Suppressor macrophage treated with lipopolysaccharide for 1 hour (primary cell): ENCODE measurements at regions not wholly inside any gene's neighbourhood (a gene's known extent, or its start where the extent isn't known, plus 50 kb on each side); places are given as distances from the start of the nearest gene placed in this dataset.
"Not testable (repeated sequence)": the region's sequence is repeated elsewhere in the genome, so short reads cannot be mapped to it uniquely, and the experiment has no call there.

ENCODE experiments used
- DNase-seq, 3 donors: peaks; one replicate each; pipeline ENCODE4 v3.0.0-alpha.2; 2020 to 2022

DNA sequence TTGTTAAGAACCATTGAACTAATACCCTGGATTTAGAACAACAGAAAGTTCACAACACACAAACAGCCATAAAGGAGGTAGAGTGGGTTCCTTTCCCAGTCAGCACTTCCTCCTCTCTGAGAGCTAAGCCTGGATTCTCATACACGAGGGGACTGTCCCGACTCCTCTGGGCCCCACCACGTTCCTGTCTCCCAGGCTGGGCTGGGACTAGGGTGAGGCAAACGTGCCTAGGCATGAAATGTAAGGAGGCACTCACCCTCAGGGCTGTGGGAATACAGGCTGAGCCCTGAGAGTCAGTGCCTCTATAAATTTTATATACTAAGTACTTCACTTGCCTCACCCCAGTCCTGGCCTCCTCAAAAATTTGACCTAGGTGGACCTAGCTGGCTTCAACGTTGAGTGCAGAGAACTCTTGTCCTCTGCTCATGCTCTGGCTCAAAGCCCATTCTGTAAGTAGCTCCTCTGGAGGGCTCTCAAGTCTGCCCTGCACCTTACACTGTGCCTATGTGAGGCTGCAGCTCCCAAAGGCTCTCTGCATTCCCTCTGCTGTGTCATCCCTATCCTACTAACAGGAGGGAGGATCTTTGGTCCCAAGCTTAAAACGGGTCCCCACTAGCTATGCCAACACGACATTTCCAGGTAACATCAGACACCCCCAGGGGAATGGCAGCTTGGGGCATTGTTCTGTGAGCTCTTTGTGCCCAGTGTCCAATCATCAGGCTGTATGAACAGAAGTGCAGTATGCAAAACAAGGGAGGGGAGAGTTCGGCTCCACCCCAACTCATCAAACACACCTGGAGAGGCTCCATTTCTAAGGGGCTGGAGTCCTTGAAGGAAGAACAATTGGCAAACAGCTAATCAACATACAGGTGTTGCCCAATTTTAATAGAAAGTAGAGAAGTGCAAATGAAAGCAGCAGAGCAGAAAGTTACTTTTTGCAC lies 233.2 kb downstream of the RPLP1 start:
- DNase-seq = peak in 2 of 3 donors; percentile 38 to 51

DNA sequence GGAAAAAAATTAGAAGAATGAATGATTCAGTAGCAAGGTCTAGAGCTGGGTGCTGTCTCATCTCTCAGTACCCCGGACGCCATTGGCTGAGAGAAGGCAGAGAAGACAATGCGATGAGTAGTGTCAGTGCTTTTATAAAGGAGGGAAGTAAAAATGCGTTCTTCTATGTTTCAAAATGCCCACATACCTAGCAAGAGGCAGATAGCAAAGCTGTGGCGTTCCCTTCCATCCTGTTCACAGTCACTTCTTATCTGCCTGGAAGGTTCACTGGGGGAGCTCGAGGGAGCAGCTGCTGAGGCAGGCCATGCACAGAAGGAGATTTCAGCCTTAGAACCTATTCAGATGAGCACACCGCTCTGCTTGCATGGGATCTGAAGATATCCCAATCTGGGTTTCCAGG lies 234.0 kb downstream of the RPLP1 start:
- DNase-seq = no peak

DNA sequence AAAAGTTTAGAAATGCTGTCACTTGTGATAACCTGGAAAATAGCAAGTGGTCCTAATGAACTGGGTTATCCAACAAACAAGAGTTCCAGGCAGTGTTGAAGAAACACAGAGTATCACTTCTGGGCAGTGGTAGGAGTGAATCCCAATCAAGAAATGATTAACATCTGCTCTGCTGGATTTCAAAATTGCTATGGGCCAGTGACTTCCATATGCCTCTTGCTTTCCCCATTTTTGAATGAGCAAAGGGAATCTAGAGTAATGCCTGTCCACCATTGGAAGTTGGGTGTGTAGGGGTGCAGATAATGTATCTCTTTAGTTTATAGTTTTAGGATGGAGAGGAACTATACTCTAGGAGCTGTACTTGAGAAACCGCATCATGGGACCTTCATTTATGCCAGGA lies 236.5 kb downstream of the RPLP1 start:
- DNase-seq = no peak

DNA sequence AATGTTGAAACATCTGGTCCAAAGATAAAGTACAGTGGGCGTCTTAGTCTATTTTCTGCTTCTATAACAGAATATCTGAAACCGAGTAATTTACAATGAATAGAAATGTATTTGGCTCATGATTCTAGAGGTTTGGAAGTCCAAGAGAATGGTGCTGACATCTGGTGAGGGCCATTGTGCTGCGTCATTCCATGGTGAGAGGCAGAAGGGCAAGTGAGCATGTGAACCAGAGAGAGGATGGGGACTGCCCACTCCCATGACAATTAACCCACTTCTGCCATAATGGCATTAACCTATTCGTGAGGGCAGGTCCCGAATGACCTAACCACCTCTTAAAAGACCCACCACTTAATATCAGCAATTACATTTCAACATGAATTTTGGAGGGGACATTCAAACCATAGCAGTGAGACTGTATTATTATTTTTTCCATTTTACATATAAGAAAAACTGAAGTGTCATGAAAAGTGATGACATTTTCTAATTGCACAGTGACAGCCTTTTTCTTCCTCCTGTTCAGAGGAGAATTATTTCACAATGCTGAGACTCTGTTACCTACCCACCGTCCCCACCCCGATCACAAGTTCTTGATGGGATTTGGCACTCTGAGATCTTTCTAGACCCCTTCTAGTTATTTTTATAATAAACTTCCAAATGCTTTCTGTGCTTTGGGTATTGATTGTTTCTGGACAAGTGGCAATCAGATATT lies 238.8 kb downstream of the RPLP1 start:
- peak in 1 of 3 donors; percentile 20 for DNase-seq

DNA sequence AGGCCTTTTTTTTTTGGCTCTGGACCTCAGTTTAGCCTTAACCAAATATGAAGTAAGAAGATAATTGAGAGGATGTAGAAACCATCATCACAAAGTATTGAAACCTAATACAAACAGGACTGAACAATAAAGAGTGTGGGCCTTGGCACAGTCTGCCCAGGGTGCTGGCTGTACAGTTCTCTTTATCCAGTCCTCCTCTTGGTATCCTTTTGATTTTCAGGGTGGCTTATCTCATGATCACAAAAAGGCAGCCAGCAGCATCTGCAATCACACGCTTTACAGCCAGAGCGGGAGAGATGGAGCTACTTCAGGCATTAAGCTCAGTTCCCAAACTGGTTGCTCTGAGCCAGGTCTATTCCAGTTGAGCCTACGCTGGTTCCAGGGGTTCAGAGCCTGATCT lies 239.7 kb downstream of the RPLP1 start:
- no peak for DNase-seq

DNA sequence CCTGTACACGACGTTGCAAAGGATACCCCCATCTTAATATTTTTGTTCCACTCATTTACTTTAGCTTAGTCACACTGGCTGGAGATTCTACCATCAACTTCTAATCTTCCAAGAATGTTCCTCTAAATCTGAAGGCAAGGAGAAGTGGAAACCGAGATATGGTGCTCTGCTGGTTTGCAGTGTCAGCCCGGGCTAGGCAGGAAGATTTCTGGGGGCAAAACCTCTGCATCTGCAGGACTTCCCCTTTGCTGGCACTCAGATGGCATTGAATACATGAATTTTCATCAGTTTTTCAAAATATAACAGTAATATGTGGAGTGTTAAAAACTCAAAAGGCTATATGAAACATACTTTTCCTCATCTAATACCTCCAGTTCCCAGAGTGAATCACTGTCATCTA lies 240.4 kb downstream of the RPLP1 start:
- DNase-seq = peak in 2 of 3 donors; percentile 35 to 45

DNA sequence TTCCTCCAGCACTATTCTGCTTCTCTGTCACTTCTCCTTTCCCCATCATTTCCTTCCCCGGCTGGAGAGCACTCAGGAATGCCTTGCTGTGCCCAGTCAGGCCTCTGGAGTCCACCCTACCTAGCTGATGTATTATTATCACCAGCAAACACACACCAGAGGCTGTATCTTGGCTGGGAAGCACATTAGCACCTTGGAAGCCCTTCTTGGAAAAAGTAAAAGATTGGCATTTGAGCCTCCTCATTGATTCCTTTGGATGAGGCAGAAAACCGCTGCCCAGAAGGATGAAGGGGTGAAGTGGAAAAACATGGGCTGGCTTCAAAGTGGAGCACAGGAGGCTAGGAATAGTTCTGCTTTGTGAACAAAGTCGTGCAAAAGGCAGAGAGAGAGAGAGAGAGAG lies 244.3 kb downstream of the RPLP1 start:
- DNase-seq = no peak

DNA sequence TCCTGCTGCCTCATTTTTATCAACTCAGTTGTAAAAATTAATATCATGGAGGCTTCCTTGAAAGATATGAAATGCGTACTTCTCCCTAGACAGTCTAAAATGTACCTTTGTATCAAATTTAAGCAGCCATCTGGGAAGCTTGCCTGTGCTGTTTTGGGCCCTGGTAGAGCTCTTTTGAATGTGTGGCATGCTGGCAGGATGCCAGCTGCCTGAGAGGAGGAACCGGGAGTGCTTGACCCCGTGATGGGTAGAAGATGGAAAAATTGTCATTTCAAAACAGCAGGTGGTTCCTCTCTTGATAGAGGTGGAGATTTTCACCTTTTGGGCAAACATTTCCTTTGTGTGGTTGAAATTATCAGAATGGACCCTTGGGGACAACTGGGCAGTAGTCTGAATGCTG lies 245.3 kb downstream of the RPLP1 start:
- DNase-seq = peak; percentile 70 to 79 (median 75)

DNA sequence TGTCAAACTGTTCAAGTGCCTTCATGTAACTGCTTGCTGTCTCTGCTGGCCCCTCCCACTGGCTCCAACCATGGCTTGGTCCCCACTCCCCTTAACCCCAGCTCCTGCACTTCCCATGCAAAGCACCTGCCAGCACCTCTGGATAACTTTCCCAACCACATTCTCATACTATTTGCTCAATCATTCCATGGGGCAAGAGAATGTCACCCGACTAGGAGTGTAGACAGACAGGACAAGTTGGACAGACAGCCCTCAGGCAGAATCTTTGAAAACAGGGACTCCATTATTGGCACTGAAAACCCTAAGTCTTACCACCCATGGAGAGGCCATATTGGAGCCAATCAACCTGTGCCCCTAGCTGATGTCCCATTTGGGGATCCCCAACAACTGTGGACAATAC lies 246.5 kb downstream of the RPLP1 start:
- DNase-seq = no peak

DNA sequence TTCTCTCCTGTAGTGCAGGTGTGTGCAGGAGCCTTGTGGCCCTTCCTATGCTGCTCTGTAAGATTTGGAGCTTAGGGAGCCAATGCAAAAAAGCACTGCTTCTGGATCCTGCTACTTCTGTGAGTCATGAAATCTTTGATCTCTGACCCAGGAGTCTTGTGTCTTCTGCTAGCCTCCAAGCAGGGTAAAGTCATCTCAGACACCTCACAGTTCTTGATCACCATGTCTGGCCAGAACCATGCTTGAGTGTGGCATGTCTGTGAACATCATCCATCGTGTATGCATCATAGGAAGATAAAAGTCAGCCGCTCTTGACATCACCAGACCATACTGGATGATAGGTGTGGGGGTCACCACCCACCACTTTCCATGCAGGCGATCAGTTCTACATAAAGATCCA lies 247.8 kb downstream of the RPLP1 start:
- DNase-seq = no peak

DNA sequence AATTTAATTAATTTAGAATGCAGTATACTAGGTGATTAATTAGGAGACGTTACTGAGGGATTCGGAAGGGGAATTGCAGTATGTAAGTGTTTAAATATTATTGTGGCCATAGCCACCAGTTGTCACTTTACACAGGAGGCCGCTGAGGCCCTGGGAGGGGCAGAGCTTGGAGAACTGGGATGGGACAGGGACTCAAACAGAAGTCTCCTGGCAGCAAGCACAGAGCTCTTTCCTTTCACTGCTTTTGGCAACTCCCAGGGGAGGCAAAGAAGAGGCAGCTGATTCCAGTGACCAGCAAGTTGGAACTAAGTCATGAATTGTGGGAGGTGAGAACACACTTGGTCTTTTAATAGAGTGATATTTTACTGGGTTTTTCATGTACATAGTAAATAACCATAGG lies 248.6 kb downstream of the RPLP1 start:
- DNase-seq = no peak

DNA sequence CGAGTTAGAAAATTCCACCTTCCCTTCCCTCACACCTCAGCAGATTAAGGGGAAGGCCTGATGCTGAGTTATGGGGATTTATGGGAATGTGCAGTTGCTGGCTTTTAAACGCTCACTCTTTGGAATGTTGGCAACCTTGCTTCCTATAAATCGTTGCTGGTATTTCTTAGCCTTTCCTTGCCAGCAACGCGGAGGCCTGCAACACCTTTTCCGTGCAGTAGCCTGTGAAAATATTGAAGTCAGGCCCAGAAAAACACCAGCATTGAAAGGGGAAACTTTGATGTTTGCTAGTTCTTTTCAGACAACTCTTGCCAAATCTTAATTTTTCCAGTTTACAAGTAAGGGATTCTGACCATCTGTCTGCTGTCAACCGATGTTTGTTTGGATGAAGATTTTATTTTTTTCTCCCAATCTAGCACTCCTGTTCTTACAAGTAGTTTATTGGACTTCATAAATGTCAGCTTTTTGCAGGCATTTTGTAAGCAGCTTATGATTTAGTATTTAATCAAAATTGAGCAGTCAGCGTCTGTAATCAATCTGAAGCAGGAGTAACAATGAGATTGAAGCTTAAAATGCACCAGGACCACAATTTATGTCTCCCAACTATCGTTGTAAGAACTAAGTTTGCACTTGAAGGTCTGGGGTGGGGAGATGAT lies 251.0 kb downstream of the RPLP1 start:
- DNase-seq = no peak

DNA sequence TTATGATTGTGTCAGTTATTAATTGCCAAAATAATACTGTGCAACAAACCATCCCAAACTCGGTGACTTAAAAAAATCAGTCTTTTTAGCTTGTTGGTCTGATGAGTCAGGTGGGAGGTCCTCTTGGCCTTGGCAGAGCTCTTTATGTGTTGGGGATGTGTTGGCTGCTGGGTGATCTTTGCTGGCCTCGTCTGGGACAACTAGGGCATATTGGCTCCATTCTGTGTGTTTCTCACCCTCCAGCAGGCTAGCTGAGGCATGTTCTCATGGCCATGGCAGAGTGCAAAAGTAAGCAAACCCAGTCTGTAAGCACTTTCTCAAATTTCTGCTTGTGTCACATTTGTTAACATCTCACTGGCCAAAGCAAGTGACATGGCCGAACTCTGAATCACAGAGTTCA lies 251.6 kb downstream of the RPLP1 start:
- no peak for DNase-seq

DNA sequence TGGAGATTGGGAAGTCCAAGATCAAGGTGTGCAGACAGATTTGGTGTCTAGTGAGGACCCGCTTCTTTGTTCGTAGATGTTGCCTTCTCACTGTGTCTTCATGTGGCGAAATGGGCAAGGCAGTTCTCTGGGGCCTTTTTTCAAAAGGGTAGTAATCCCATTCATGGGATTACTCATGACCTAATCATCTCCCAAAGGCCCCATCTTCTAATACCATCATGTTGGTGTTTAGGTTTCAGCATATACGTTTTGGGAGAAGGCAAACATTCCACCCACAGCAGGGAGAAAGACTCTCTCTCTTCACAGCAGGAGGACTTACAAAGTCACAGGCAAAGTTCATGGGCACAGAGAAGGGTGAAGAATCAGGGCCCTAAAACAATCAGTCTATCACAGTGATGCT lies 252.1 kb downstream of the RPLP1 start:
- DNase-seq = no peak

DNA sequence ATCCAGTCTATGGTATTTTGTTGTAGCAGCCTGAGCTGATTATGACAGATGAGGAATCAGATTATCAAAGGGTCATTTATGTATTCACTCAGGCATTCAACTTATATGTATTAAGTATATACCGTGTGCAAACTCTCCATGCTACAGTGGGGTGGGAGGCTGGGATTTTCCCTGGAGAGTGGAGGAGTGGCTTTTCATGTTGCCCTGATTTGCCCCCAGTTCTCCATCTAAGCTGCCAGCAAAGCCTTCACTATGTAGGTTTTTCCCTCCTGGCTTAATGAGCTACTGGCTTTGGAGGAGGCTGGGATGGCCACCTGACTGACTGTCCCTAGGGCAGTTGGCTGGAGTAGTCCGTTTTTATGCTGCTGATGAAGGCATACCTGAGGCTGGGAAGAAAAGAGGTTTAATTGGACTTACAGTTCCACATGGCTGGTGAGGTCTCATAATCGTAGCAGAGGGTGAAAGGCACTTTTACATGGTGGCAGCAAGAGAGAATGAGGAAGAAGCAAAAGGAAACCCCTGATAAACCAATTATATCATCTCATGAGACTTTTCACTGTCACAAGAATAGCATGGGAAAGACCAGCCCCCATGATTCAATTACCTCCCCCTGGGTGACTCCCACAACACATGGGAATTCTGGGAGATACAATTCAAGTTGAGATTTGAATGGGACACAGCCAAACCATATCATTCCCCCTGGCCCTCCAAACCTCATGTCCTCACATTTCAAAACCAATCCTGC lies 253.9 kb downstream of the RPLP1 start:
- peak; percentile 61 to 66 (median 64) for DNase-seq

DNA sequence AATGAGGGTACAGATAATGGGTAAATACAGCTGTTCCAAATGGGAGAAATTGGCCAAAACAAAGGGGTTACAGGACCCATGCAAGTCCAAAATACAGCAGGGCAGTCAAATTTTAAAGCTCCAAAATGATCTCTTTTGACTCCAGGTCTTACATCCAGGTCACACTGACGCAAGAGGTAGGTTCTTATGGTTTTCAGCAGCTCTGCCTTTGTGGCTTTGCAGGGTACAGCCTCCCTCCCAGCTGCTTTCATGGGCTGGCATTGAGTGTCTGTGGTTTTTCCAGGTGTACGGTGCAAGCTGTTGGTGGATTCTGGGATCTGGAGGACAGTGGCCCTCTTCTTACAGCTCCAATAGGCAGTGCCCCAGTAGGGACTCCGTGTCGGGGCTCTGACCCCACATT lies 254.6 kb downstream of the RPLP1 start:
- not testable (repeated sequence) for DNase-seq

DNA sequence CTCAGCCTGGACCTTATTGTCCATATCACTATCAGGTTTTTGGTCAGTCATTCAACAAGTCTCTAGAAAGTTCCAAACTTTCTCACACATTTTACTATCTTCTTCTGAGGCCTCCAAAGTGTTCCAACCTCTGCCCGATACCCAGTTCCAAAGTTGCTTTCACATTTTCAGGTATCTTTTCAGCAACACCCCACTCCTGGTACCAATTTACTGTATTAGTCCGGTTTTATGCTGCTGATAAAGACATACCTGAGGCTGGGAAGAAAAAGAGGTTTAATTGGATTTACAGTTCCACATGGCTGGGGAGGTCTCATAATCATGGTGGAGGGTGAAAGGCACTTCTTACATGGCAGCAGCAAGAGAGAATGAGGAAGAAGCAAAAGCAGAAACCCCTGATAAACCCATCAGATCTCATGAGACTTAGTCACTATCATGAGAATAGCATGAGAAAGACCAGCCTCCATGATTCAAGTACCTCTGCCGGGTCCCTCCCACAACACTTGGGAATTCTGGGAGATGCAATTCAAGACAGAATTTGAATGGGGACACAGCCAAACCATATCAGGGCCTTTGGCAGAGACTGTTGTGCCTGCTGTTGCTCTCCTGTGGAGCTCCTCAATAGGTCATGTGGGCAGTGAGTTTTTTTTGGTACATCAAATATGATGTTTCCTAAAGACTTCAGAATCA lies 256.0 kb downstream of the RPLP1 start:
- DNase-seq = peak; percentile 46 to 54 (median 51)

DNA sequence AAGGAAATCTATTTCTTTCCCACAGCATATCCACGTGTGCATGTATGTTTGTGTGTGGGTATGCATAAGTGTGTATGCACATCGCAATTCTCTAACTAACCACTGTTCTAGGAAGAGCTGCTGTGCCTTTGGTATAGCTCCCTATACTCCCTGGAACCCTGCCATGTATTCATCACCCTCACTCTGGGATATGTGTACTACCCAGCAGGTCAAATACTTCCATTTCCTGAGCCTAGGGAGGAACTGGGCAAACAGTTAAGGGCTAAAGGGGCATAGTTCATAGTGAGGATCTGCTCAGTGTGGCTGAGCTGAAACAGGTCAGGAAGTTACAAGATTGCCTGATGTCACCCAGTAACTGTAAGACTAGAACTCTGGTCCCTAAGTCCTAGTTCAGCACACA lies 260.4 kb downstream of the RPLP1 start:
- peak in 1 of 3 donors; percentile 40 for DNase-seq

DNA sequence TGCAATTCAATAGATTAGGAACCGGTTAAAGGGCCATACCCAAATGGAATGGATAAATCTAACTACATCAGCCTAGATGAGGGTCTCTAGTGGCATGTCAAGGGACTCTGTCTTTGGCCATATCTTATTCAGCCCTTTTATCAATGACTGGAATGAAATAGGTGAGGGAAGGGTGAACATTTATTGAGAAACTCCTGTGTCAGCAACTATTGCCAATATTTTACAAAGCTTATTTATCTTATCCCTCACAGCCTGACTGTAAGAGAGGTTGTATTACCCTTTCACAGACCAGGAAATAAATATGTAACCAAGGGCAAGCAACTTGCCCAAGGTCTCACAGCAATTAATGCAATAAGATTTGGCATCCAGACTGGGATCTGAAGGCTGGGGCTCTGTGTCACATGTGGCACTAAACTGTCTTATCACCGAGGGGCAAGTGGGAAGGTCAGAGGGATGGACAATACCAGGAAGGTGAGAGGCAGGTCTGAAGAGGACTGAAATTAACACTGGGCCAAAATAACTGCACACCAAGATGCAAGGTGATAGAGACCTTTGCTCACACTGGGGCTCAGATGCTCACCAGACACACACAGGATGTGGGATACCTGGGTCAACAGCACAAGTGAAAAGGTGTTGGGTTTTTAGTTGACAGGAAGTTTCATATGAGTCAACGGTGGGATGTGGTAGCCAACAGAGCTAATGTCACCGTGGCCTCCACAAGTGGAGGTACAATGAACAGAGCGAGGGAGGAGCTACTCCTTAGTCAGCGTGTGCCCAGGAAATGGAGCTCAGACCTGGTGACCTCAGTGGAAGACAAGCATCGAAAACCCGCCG lies 261.3 kb downstream of the RPLP1 start:
- DNase-seq = no peak

DNA sequence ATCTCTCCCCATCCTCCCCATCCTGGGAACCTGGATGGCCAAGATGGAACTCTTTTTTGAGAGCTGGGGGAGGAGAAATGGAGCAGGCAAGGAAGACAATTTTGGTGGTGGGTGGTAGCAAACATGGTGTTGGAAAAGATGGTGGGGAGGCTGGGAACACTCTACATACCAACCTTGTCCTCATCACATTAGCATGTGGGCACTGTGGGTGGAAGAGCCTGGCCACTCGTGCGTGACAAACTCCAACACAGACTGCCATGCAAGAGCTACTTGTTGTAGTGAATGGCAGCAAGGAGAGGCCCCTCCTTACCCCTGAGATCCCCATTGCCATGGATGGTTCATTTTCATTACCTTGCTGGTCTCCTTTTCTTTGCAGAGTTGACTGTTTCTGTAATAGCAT lies 262.6 kb downstream of the RPLP1 start:
- DNase-seq = no peak

DNA sequence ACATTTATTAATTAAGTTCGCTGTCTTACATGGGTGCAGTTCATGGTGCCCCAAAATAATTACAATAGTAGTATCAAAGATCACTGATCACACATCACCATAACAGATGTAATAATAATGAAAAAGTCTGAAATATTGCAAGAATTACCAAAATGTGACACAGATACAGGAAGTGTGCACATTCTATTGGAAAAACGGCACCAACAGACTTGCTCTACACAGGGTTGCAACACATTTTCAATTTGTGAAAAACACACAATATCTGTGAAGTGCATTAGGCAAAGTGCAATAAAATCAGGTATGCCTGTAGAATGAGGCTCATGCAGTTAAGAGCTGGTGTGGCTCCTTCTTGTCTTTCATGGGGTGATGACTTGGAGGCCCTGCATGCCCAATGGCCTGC lies 265.8 kb downstream of the RPLP1 start:
- peak in 2 of 3 donors; percentile 42 to 49 for DNase-seq
